Hematopoietic multipotent progenitor cell treated with erythropoietin and hydrocortisone succinate and interleukin-3 and kit ligand, for 15 days (in vitro differentiated cells): ENCODE measurements at regions not wholly inside any gene's neighbourhood (a gene's known extent, or its start where the extent isn't known, plus 50 kb on each side); places are given as distances from the start of the nearest gene placed in this dataset.

Experiments
- DNase-seq: peaks from one replicate; pipeline ENCODE4 v3.0.0-alpha.2; 2015; ENCODE audit warnings: low spot score

DNA sequence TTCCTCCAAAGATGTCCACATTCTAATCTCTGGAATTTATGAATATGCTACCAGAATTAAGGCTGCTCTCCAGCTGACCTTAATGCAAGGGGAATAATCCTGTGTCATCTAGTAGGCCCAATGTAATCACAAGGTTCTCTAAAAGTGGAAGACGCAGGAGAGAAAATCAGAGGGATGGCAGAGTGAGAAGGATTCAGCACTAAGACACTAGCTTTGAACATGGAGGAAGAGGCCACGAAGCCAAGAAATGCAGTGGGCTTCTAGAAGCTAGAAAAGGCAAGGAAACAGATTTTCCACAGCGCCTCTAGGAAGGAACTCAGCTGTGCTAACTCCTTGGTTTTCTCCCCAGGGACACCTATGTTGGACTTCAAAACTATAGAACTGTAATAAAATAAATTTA is 240.7 kb upstream of the TRAM1L1 start:
- DNase-seq, result no peak

- no peak for DNase-seq
These were observed 242.1 kb upstream of the TRAM1L1 start for GRCh38 chr4:117327491-117327890.

DNA sequence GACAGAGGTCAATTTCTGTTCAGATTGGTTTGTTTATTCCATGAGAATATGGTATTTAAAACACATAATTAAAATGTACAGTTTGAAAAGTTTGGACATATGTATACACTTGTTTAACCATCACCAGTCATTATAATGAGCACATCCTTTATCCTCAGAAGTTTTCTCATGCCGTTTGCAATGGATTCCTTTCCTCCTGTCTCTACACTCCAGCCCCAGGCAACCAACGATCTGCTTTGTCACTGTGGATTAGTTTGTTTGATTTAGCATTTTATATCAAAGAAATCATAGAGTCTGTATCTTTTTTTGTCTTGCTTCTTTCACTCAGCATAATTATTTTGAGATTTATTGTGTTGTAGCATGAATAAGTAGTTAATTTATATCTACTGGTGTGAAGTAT is 243.0 kb upstream of the TRAM1L1 start:
- no peak for DNase-seq

- no peak for DNase-seq
These were observed 246.4 kb upstream of the TRAM1L1 start for GRCh38 chr4:117331817-117332216.

GRCh38 chr4:117334451-117335188 is 249.2 kb upstream of the TRAM1L1 start:
- DNase-seq, result no peak

DNA sequence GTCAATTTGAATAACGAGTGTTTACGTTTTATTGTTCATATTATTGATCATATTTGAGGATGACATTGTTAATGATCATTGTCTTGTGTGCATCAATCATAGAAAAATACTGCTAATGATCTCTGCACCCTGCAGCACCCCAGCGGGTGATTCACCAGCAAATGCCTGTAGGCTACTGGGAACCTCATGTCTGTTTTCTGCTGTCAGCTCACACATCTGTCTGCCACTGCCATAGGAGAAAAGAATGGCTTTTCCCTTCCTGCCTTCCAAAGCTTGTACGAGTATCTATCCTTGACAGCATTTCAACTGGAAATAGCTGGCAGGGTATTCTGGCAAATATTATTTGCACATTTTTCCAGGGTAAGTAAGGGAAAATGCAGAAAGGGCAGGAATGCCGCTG is 272.1 kb upstream of the TRAM1L1 start:
- DNase-seq, result no peak

- no peak for DNase-seq
These were observed 272.5 kb upstream of the TRAM1L1 start for GRCh38 chr4:117357866-117358265.

DNA sequence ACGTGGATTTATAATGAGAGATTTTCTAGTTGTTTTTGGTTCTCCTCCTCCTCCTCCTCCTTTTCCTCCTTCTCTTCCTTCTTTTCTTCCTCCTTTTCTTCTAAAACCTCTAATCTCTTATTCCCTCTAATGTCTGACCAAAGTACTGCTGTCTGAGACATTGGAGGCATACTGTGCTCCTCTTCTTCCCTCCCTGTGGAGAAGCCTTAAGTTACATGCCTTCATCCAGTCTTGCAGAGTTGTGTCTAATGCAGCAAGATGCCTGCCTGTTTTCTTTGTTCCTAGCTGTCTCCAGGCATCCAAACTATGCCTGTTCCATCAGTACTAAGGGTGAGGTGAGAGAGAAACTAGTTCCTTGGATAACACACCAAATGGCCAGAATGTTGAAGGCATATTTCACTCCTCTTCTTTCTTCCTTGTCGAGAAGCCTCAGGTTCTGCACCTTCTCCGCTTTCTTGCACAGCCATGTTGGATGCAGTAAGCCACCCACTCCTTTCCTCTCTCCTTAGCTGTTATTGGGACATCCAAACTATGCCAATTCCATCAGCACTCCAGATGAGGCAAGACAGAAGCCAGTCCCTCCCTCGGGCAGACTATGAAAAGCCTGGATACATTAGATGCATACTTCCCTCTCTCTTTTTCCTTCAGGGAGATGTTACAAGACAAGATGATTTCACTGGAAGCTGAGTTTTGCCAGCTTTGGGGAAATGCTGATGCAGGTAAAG is 285.7 kb upstream of the TRAM1L1 start:
- no peak for DNase-seq

- DNase-seq, result no peak
These were observed 289.7 kb upstream of the TRAM1L1 start for GRCh38 chr4:117375101-117375500.

DNA sequence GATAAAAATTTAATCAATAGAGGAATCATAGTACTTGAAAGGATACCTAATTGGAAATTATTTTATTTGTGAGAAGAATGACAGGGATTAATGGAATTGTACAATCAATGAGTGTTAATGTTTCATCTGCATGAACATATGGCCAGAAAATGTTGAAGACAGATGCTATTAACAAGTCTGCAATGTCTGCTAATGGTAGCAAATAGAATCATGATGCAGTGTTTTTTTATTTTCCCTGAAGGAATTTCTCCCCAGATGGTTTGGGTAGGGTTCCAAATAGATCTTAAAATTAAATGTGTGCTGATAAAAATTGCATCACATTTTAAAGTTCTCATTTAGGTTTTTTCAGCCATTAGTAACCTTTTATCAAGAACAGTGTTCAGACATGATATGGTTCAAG is 291.3 kb upstream of the TRAM1L1 start:
- DNase-seq, result no peak

- DNase-seq, result no peak
These were observed 293.6 kb upstream of the TRAM1L1 start for GRCh38 chr4:117378942-117379341.

GRCh38 chr4:117383468-117383867 is 298.1 kb upstream of the TRAM1L1 start:
- no peak for DNase-seq

GRCh38 chr4:117385526-117385925 is 300.1 kb upstream of the TRAM1L1 start:
- no peak for DNase-seq

- no peak for DNase-seq
These were observed 301.7 kb upstream of the TRAM1L1 start for GRCh38 chr4:117387072-117387471.

DNA sequence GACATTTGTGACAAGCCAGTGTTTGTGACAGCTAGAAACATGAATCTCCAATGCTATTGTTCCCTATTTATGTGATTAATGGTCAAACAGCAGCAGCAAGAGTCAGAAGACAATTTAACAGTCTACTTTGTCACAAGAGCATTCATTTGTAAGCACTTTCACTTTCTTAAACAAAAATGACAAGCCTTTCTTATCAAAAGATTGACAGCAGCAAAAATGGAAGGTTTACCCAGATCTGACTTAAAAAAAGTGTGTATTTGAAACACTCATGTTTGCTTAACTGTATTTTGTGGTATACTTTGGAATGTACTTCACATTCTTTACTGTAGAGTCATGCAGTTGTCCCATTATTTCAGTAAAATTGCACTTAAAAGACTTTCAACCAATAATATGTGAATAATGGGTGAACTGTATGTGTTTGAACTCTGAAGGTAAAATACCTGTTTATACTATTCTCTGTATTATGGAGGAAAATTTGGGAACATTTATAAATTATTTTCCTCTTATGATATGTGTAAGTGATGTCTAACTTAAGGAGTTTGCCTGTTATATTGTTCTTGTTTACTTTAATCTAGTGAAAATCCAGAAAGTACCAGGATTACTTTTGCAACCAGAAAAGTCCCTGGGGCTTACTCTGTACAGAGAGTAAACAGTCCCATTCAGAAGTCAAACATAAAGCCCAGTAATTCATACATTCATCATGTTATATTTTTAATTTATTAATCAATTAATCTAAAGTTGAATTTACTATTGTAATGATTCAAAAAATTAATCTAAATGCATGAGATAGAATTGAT is 314.9 kb upstream of the TRAM1L1 start:
- no peak for DNase-seq

DNA sequence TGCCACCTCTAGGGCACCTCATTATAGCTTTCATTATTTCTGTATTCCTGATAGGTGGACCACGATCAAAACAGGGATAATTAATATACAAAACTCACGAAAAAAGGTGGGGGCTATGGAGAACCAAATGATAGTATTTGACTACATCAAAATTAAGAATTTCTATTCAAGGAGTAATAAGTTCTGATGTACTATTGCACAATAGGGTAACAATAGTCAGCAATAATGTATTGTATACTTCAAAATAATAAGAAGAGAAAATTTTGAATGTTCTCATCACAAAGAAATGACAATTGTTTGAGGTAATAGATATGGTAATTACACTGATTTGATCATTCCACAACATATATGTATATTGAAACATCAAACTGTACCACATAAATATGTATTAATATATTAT is 327.3 kb upstream of the TRAM1L1 start:
- DNase-seq, result no peak

GRCh38 chr4:117417856-117418255 is 332.5 kb upstream of the TRAM1L1 start:
- no peak for DNase-seq

DNA sequence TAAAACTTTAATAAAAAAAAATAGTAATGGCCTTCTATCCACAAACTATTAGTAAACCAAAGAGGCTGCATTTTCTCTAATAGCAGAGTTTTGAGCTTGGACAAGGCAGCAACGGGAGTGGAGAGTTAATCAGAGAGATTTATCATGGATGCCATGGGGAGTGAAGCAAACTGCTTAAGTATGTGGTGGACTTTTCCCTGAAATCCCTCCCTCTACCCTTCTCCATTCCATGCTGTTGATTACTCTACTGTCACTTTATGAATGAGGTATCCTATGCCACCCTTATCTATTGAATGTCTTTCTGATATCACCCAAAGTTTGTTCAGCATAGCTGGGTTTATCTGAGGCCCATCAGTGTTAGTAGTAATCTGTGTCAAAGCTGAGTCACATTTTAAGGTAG is 335.6 kb upstream of the TRAM1L1 start:
- no peak for DNase-seq

DNA sequence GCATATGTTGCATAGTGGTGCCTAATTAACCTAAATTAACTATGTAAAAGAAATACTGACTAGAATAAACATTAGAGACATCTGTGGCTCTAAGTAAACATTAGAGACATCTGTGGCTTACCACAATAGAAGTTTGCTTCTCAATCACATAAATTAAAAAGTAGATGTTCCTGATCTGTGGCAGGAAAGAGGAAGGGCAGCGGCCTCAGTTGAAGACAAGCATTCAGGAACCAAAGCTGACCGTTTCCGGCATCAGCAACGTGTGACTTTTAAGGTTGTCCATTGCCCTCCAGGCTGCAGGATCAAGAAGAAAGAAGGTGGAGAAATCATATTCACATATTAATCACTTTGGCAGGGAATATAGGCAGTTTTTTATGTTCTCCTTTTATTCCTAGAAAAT is 336.3 kb upstream of the TRAM1L1 start:
- DNase-seq, result no peak

GRCh38 chr4:117422297-117422696 is 336.9 kb upstream of the TRAM1L1 start:
- no peak for DNase-seq

- no peak for DNase-seq
These were observed 340.3 kb upstream of the TRAM1L1 start for GRCh38 chr4:117425636-117426035.

DNA sequence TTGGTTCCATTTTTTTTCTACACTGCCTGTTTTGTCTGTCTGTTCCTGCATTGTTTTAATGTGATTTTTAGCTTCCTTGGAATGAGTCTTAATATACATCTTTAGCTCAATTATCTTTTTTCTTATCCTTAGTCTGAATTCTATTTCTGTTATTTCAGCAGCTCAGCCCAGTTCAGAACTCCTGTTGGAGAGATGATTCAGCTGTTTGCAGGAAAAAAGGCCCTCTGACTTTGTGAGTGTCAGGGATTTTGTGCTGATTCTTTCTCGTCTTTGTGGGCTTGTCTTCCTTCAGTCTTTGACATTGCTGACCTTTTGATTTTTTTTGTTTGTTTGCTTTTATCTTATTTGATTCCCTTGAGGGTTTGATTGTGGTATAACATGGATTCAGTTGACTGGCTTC is 343.2 kb upstream of the TRAM1L1 start:
- no peak for DNase-seq

- DNase-seq, result no peak
These were observed 343.7 kb upstream of the TRAM1L1 start for GRCh38 chr4:117429061-117429460.
